Osteoblast (primary cell): ENCODE measurements at regions not wholly inside any gene's neighbourhood (a gene's known extent, or its start where the extent isn't known, plus 50 kb on each side); places are given as distances from the start of the nearest gene placed in this dataset.

Source experiments
- DNase-seq: peaks from one replicate; pipeline ENCODE4 v3.0.0; 2011; ENCODE audit warnings: low spot score, mixed read lengths; ENCODE audit not compliant: insufficient read length; ENCODE audit errors: missing footprints
- H2AFZ ChIP-seq: 2 replicates; pipeline ENCODE4 v1.6.0; 2011; ENCODE audit warnings: mild to moderate bottlenecking, low read length
- H3K27ac ChIP-seq: 2 replicates; pipeline ENCODE4 v1.5.1; 2011; ENCODE audit warnings: mild to moderate bottlenecking, low read depth, low read length, moderate library complexity
- H3K27me3 ChIP-seq: 2 replicates; pipeline ENCODE4 v1.6.0; 2012; ENCODE audit warnings: mild to moderate bottlenecking, control low read depth, inconsistent platforms, low read length, moderate library complexity; ENCODE audit not compliant: insufficient read depth
- H3K36me3 ChIP-seq: 2 replicates; pipeline ENCODE4 v1.5.1; 2011; ENCODE audit warnings: mild to moderate bottlenecking, low read length, control low read depth, moderate library complexity; ENCODE audit not compliant: insufficient read depth
- H3K4me1 ChIP-seq: 2 replicates; pipeline ENCODE4 v1.5.1; 2011; ENCODE audit warnings: mild to moderate bottlenecking, low read length, control low read depth, moderate library complexity; ENCODE audit not compliant: insufficient read depth
- H3K4me2 ChIP-seq: 2 replicates; pipeline ENCODE4 v1.6.0; 2011; ENCODE audit warnings: mild to moderate bottlenecking, low read length; ENCODE audit not compliant: insufficient read depth
- H3K4me3 ChIP-seq: fragments of 200-600 bp; sonication (generic); 3 replicates; pipeline ENCODE4 v1.5.1; 2012; ENCODE audit warnings: mild to moderate bottlenecking, low read length, inconsistent platforms; ENCODE audit not compliant: insufficient read depth
- H3K79me2 ChIP-seq: 2 replicates; pipeline ENCODE4 v1.6.0; 2012; ENCODE audit warnings: mild to moderate bottlenecking, low read length, control low read depth, inconsistent platforms; ENCODE audit not compliant: insufficient read depth
- H3K9me3 ChIP-seq: 2 replicates; pipeline ENCODE4 v1.5.1; 2011; ENCODE audit warnings: low read depth, low read length, control low read depth
- H4K20me1 ChIP-seq: 2 replicates; pipeline ENCODE4 v1.6.0; 2012; ENCODE audit warnings: mild to moderate bottlenecking, low read length, control low read depth; ENCODE audit not compliant: insufficient read depth
- CTCF ChIP-seq: IDR thresholded peaks from 2 replicates; pipeline ENCODE4 v1.5.1; 2011; ENCODE audit warnings: mild to moderate bottlenecking, low read depth, low read length, moderate library complexity; ENCODE audit errors: extremely low read depth

- no peak for DNase-seq
- Histone ChIP-seq H3K36me3 (no peaks in the 10 kb centered on the region), H3K27me3 (no peaks in the 10 kb centered on the region), H3K9me3 (no peaks in the 10 kb centered on the region), H3K79me2 (no peaks in the 10 kb centered on the region), H3K4me1 (no peaks in the 10 kb centered on the region), H3K4me2 (no peak overlapping the region), H2AFZ (no peak overlapping the region), H4K20me1 (no peaks in the 10 kb centered on the region), H3K4me3 (no peak overlapping the region), H3K27ac (no peak overlapping the region)
- TF ChIP-seq CTCF = no peak
These were observed 65.0 kb upstream of the MEIS2 start for GRCh38 chr15:37165395-37165794.

DNA sequence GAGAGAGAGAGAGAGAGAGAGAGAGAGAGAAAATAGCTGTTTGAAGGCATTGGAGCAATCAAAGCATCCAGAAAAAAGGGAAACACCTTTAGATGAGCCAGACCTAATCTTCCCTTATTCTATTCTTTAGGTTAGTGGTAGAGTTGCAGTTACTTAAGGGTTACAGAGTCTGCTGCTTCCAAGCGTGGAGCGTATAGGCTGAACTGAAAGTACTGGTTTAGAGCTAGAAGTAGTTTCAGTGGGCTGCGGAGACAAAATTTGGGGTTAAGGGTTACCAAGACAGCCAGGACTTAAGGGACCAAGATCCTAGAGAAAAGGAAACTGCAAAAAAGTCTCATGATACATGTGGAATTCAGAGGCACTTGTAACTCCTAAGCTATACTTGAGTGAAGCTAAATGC is 66.1 kb upstream of the MEIS2 start:
- Histone ChIP-seq H3K79me2 (no peaks in the 10 kb centered on the region), H2AFZ (no peak overlapping the region), H3K4me1 (no peaks in the 10 kb centered on the region), H3K27me3 (no peaks in the 10 kb centered on the region), H3K36me3 (no peaks in the 10 kb centered on the region), H3K4me2 (no peak overlapping the region), H4K20me1 (no peaks in the 10 kb centered on the region), H3K4me3 (no peak overlapping the region), H3K27ac (no peak overlapping the region), H3K9me3 (no peaks in the 10 kb centered on the region)
- TF ChIP-seq CTCF = no peak
- DNase-seq = no peak

DNA sequence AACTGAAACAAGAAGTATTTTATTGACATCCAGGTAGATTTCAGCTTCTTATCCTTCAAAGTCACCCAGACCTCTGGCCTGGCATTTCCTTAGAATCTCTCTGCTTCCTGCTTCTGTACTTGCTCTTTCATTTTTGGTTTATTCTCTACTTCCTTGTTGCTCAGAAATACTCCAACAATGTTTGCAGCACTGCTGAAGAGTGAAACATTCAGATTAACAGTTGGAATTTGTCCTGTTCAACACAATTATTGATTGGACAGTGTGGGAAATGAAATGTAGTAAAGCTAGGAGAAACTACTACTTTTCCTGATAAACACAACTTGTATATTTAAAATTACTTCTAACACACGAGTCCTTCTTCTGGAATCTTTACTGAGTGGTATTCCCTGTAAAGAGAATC is 81.0 kb upstream of the MEIS2 start:
- H3K27me3 ChIP-seq = no peaks in the 10 kb centered on the region
- DNase-seq = no peak
- H3K4me1 ChIP-seq = no peaks in the 10 kb centered on the region

DNA sequence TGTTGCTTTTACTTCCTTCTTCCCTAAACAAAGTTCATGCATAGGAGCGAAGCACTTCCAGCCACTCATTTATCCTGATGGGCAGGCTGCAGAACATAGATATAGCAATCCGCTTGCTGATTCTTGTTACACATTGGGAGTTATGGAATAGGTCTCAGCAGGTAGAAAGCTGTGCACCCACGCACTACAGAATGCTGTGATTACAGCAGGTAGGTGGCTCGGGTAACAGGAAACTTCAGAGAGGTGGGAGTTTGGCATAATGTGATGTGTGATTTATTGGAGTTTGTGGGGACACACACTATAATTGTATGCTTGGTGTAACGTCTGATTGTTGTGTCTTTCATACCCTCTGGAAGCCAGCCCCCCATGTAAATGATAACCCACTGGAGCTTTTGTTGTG is 99.2 kb upstream of the MEIS2 start:
- no peak for TF ChIP-seq CTCF
- Histone ChIP-seq H4K20me1 (no peaks in the 10 kb centered on the region), H3K4me1 (no peaks in the 10 kb centered on the region), H3K4me3 (no peak overlapping the region), H3K27ac (no peak overlapping the region), H3K27me3 (no peaks in the 10 kb centered on the region), H3K79me2 (no peaks in the 10 kb centered on the region), H3K4me2 (no peak overlapping the region), H3K36me3 (no peaks in the 10 kb centered on the region), H3K9me3 (no peaks in the 10 kb centered on the region), H2AFZ (no peak overlapping the region)
- no peak for DNase-seq

More for the DNA sequence above, 81.0 kb upstream of the MEIS2 start:
- no peak overlapping the region for H3K27ac ChIP-seq
- H4K20me1 ChIP-seq = no peaks in the 10 kb centered on the region
- TF ChIP-seq CTCF = no peak
- no peak overlapping the region for H3K4me3 ChIP-seq
- no peaks in the 10 kb centered on the region for H3K36me3 ChIP-seq
- no peak overlapping the region for H2AFZ ChIP-seq
- no peak overlapping the region for H3K4me2 ChIP-seq
- H3K9me3 ChIP-seq = no peaks in the 10 kb centered on the region
- H3K79me2 ChIP-seq = no peaks in the 10 kb centered on the region
